ENCODE measurements at regions not wholly inside any gene's neighbourhood (a gene's known extent, or its start where the extent isn't known, plus 50 kb on each side); places are given as distances from the start of the nearest gene placed in this dataset.

DNA sequence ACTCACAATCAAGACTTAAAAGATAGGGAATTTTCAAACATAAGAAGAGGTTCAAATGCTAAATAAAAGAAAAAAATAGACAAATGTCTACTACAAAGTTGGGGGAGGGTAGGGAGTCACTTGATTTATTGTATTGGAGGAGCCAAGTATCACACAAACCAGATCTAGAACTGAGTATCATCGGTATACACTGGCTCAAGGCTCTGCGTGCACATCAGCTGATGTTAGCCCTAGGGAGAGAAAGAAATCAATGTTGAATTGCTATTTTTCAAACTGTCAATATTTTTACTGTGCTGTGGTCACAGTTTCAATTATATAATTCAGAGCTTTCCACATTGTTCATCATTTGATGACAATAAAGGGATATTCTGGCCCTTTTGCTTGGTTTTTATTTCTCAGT lies 54.9 kb upstream of the RXFP2 start:
- H3K4me2 ChIP-seq = no peak overlapping the region
- H3K4me3 ChIP-seq = no peak overlapping the region
- ChIA-PET POLR2A (no interaction called here), CTCF (interaction anchor here (0.7 kb wide), 1 partner anchor 42 kb away, joined by 3 read pairs; no protein-coding TSS in a partner anchor)
- DNase-seq (ENCODE audit: low read depth in 1 of 2, low spot score in 1 of 2) (no peak), FAIRE-seq (no peak), ATAC-seq (no peak)
- H3K9me3 ChIP-seq = no peaks in the 10 kb centered on the region
- no peak overlapping the region for H3K27ac ChIP-seq
- H3K4me1 ChIP-seq = no peaks in the 10 kb centered on the region
- WGBS (ENCODE audit: missing lambda C conversion rate) = 32% methylated on average over 2 of the region's 2 CpGs
- TF ChIP-seq POLR2A (IDR thresholded peaks at IDR 0.05; ENCODE audit: low read length) = no peak
- TF ChIP-seq, protein P1, sequence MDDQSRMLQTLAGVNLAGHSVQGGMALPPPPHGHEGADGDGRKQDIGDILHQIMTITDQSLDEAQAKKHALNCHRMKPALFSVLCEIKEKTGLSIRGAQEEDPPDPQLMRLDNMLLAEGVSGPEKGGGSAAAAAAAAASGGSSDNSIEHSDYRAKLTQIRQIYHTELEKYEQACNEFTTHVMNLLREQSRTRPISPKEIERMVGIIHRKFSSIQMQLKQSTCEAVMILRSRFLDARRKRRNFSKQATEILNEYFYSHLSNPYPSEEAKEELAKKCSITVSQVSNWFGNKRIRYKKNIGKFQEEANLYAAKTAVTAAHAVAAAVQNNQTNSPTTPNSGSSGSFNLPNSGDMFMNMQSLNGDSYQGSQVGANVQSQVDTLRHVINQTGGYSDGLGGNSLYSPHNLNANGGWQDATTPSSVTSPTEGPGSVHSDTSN (IDR thresholded peaks at IDR 0.05) = no peak
- TF ChIP-seq HES2 (IDR thresholded peaks at IDR 0.05) = no peak
- no peak for TF ChIP-seq TFCP2L1 (CRISPR knock-in tag; IDR thresholded peaks at IDR 0.05)
- no peak for TF ChIP-seq RCOR1 (IDR thresholded peaks at IDR 0.05; ENCODE audit: low read depth, low read length)
- no peak for TF ChIP-seq FOSL2 (IDR thresholded peaks at IDR 0.05)
- no peak for TF ChIP-seq FOSL2 (CRISPR knock-in tag; IDR thresholded peaks at IDR 0.05)
- no peak for TF ChIP-seq ZNF302 (CRISPR knock-in tag; IDR thresholded peaks at IDR 0.05)
- TF ChIP-seq, protein P2, sequence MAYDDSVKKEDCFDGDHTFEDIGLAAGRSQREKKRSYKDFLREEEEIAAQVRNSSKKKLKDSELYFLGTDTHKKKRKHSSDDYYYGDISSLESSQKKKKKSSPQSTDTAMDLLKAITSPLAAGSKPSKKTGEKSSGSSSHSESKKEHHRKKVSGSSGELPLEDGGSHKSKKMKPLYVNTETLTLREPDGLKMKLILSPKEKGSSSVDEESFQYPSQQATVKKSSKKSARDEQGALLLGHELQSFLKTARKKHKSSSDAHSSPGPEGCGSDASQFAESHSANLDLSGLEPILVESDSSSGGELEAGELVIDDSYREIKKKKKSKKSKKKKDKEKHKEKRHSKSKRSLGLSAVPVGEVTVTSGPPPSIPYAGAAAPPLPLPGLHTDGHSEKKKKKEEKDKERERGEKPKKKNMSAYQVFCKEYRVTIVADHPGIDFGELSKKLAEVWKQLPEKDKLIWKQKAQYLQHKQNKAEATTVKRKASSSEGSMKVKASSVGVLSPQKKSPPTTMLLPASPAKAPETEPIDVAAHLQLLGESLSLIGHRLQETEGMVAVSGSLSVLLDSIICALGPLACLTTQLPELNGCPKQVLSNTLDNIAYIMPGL (CRISPR knock-in tag; IDR thresholded peaks at IDR 0.05; ENCODE audit: borderline replicate concordance) = no peak
- no peak for TF ChIP-seq ELK1 (IDR thresholded peaks at IDR 0.05; ENCODE audit: low read depth, low read length)
- TF ChIP-seq NFE2L2 (conservative IDR thresholded peaks at IDR 0.05; ENCODE audit: low read length) = no peak
- TF ChIP-seq RARB (CRISPR knock-in tag; IDR thresholded peaks at IDR 0.05) = no peak
- TF ChIP-seq HEYL (CRISPR knock-in tag; IDR thresholded peaks at IDR 0.05) = no peak

DNA sequence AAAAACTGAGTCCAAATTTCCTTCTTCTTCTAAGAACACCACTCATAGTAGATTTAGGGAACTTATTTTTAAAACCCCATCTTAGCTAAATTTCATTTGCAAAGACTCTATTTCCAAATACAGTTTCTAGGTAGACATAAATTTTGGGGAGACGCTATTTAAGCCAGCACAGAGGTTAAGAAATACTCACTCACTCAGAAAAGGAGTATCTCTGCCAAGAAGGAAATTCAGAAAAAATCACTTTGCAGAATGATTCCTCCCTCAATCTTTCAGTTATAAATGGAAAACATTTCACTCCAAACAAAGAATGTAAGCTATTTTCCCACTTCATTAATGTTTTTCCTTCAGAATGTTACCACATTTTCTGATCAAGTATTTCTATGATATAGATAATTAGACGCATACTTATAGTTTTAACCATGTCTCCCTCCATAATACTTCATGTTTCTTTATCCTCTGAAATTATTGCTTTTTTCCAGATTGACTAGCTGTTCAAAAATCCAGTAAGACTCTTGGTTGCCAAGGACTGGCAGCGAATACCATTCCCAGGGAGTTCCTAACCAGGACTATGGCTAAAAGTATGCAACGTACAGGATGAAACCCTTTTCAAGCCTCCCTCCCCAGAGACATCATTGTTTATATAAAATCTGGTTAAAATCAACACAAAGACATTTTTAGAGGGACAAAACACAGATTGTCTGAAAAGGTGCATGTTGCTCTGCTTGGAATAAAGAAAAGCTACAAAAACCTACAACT lies 52.5 kb upstream of the RXFP2 start:
- TF ChIP-seq E2F6 (IDR thresholded peaks at IDR 0.05; ENCODE audit: borderline replicate concordance, low read depth) (no peak), ZSCAN20 (CRISPR knock-in tag; IDR thresholded peaks at IDR 0.05) (no peak)
- no peaks in the 10 kb centered on the region for H3K4me1 ChIP-seq
- DNase-seq (ENCODE audit: low read depth in 1 of 2, low spot score in 1 of 2) (no peak), FAIRE-seq (no peak), ATAC-seq (no peak)
- H3K4me3 ChIP-seq = no peak overlapping the region
- POLR2A ChIA-PET = no interaction called here
- WGBS (ENCODE audit: missing lambda C conversion rate) = 8% methylated on average over 4 of the region's 4 CpGs
- CTCF ChIA-PET = interaction anchor here (1.2 kb wide), 1 partner anchor 19 kb away, joined by 3 read pairs; no protein-coding TSS in a partner anchor
- H3K9me3 ChIP-seq = no peaks in the 10 kb centered on the region
- no peak overlapping the region for H3K4me2 ChIP-seq
- H3K27ac ChIP-seq = no peak overlapping the region

Small RNA genes in the stretch of these regions (small RNA-seq; reads per million reads assigned to genes)
- 0 reads per million in 6 experiments for gene AL161616.1

All from A549 (cell line).